CD14-positive monocyte (primary cell): ENCODE measurements at regions not wholly inside any gene's neighbourhood (a gene's known extent, or its start where the extent isn't known, plus 50 kb on each side); places are given as distances from the start of the nearest gene placed in this dataset.

Experiments used
- DNase-seq, 3 donors: peaks; one replicate each; pipeline ENCODE4 v3.0.0-alpha.2; 2011 to 2022
- H2AFZ ChIP-seq: 2 replicates; pipeline ENCODE4 v1.6.0; 2012; ENCODE audit warnings: mild to moderate bottlenecking, low read depth, low read length, inconsistent platforms; ENCODE audit not compliant: insufficient read depth, poor library complexity, severe bottlenecking
- H3K27ac ChIP-seq, 2 donors: 1 replicate in 1 of 2; 2 replicates in 1 of 2; pipeline ENCODE4 v1.5.1; 2012 to 2013; ENCODE audit warnings: low read length in 2 of 2, control low read depth in 1 of 2, inconsistent platforms in 1 of 2, low read depth in 1 of 2, mild to moderate bottlenecking in 1 of 2
- H3K27me3 ChIP-seq, 2 donors: one replicate each; pipeline versions ENCODE4 v1.6.0 to v1.6.1; 2011 to 2013; ENCODE audit warnings: low read length in 2 of 2; ENCODE audit not compliant: control insufficient read depth in 2 of 2, insufficient read depth in 2 of 2
- H3K36me3 ChIP-seq, 2 donors: replicated peaks in 1 of 2; 1 replicate in 1 of 2; 2 replicates in 1 of 2; pipeline versions ENCODE4 v1.5.1 to v1.6.1; 2012 to 2013; ENCODE audit warnings: low read length in 2 of 2, control low read depth in 1 of 2, inconsistent platforms in 1 of 2, mild to moderate bottlenecking in 1 of 2; ENCODE audit not compliant: insufficient read depth in 2 of 2, control insufficient read depth in 1 of 2
- H3K4me1 ChIP-seq, 2 donors: 1 replicate in 1 of 2; 2 replicates in 1 of 2; pipeline versions ENCODE4 v1.5.1 to v1.6.1; 2012 to 2013; ENCODE audit warnings: low read length in 2 of 2, control low read depth in 1 of 2, inconsistent platforms in 1 of 2, mild to moderate bottlenecking in 1 of 2, moderate library complexity in 1 of 2; ENCODE audit not compliant: insufficient read depth in 2 of 2, control insufficient read depth in 1 of 2
- H3K4me2 ChIP-seq: replicated peaks from 2 replicates; pipeline ENCODE3; 2012; ENCODE audit warnings: low read length, moderate library complexity, mild to moderate bottlenecking; ENCODE audit not compliant: poor library complexity, severe bottlenecking; ENCODE audit errors: extremely low read depth
- H3K4me3 ChIP-seq, 3 experiments: fragments of 200-600 bp in 1 of 3; sonication (generic) in 1 of 3; replicated peaks in 1 of 3; 1 replicate in 2 of 3; 2 replicates in 1 of 3; pipeline ENCODE4 v1.5.1; 2011 to 2013; ENCODE audit warnings: low read length in 3 of 3, mild to moderate bottlenecking in 3 of 3, control low read depth in 2 of 3, low read depth in 2 of 3, inconsistent platforms in 1 of 3, moderate library complexity in 1 of 3
- H3K79me2 ChIP-seq: 2 replicates; pipeline ENCODE4 v1.6.0; 2012; ENCODE audit warnings: mild to moderate bottlenecking, control low read depth, inconsistent platforms, low read length, moderate library complexity; ENCODE audit not compliant: insufficient read depth
- H3K9ac ChIP-seq: 2 replicates; pipeline ENCODE4 v1.6.0; 2017; ENCODE audit warnings: low read length, mild to moderate bottlenecking; ENCODE audit not compliant: insufficient read depth, poor library complexity, severe bottlenecking
- H3K9me3 ChIP-seq, 2 donors: replicated peaks in 1 of 2; 1 replicate in 1 of 2; 2 replicates in 1 of 2; pipeline versions ENCODE4 v1.5.1 to v1.6.1; 2012 to 2013; ENCODE audit warnings: low read length in 2 of 2, control low read depth in 1 of 2; ENCODE audit not compliant: control insufficient read depth in 1 of 2, insufficient read depth in 1 of 2
- H4K20me1 ChIP-seq: 2 replicates; pipeline ENCODE4 v1.6.0; 2012; ENCODE audit warnings: mild to moderate bottlenecking, low read length, control low read depth, moderate library complexity; ENCODE audit not compliant: insufficient read depth
- H3K27ac Mint-ChIP-seq, 7 donors: one replicate each; pipeline ENCODE4 v1.8.0; 2020; ENCODE audit warnings: mild to moderate bottlenecking in 7 of 7, mixed read lengths in 7 of 7, moderate library complexity in 6 of 7, inconsistent platforms in 2 of 7
- H3K27me3 Mint-ChIP-seq, 3 donors: one replicate each; pipeline ENCODE4 v1.8.0; 2021 to 2022; ENCODE audit warnings: low read depth in 3 of 3, mild to moderate bottlenecking in 3 of 3, mixed read lengths in 3 of 3, moderate library complexity in 3 of 3, inconsistent platforms in 1 of 3
- H3K36me3 Mint-ChIP-seq, 2 donors: one replicate each; pipeline ENCODE4 v1.8.0; 2020; ENCODE audit warnings: mixed read lengths in 2 of 2, inconsistent platforms in 1 of 2, mild to moderate bottlenecking in 1 of 2
- H3K4me1 Mint-ChIP-seq: one replicate; pipeline ENCODE4 v1.8.0; 2020; ENCODE audit warnings: mild to moderate bottlenecking, mixed read lengths
- H3K4me3 Mint-ChIP-seq, 2 donors: one replicate each; pipeline ENCODE4 v1.8.0; 2020; ENCODE audit warnings: mild to moderate bottlenecking in 2 of 2, mixed read lengths in 2 of 2, moderate library complexity in 1 of 2
- H3K9me3 Mint-ChIP-seq, 7 donors: one replicate each; pipeline ENCODE4 v1.8.0; 2020 to 2022; ENCODE audit warnings: mixed read lengths in 7 of 7, mild to moderate bottlenecking in 6 of 7, moderate library complexity in 6 of 7, inconsistent platforms in 2 of 7
- CTCF ChIP-seq: fragments of 200-600 bp; IDR thresholded peaks from one replicate; pipeline ENCODE4 v1.8.0; 2022; ENCODE audit warnings: antibody characterized with exemption, mild to moderate bottlenecking
- WGBS: methylation state at CpG from one replicate; pipeline ENCODE4 v1.1.5; 2013; ENCODE audit warnings: missing lambda C conversion rate; ENCODE audit not compliant: insufficient coverage; 5-methylcytosine and 5-hydroxymethylcytosine counted together
- intact Hi-C, 2 donors: fragments of 100-400 bp; cut with micrococcal nuclease; formaldehyde crosslinking; loops; one replicate each; pipeline versions ENCODE4 v1.15.0 to v1.15.1; 2023

DNA sequence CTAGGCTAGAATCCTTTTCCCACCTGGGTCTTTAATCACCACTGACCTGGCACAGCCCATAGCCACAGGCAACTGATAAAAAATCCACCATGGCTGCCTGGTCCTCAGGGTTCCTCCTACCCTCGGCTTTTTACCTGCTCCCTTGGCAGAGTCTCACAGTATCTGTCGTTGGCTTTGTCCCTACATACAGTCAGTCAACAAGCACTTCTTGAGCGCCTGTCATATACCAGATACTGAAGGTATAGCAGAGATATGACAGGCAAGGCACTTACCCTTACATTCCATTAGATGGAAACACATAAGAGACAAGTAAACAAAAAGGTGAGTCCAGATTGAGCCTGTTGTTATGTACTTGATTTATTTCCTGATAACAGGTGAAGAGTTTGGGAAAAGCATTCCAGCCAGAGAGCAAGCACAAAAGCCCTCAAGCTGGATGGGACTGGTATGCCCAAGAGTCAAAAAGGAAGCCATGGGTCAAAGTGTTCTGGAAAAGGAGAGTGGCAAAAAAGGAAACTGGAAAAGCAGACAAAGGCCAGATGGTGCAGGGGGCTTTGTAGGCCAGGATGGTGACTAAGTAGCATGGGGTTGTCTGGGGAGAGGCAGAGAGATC lies 247.0 kb downstream of the CHD9NB start:
- H3K27me3 ChIP-seq = no peaks in the 10 kb centered on the region
- no peaks in the 10 kb centered on the region for H3K4me1 ChIP-seq
- peaks cover 6 to 10% of the 10 kb centered on the region in 2 donors for H3K9me3 ChIP-seq
- Mint-ChIP-seq H3K27ac (no peak overlapping the region), H3K27me3 (peaks cover 0 to 3% (median 1%) of the 10 kb centered on the region in 3 donors), H3K4me1 (no peaks in the 10 kb centered on the region), H3K9me3 (peaks cover 4 to 24% (median 14%) of the 10 kb centered on the region in 7 donors), H3K4me3 (no peak overlapping the region), H3K36me3 (no peaks in the 10 kb centered on the region)
- H2AFZ ChIP-seq = no peak overlapping the region
- no peaks in the 10 kb centered on the region for H4K20me1 ChIP-seq
- no peak overlapping the region for H3K4me2 ChIP-seq
- no peaks in the 10 kb centered on the region for H3K36me3 ChIP-seq
- TF ChIP-seq CTCF = no peak
- no peak overlapping the region for H3K27ac ChIP-seq
- 100% methylated on average over 1 of the region's 3 CpGs for WGBS
- no peak overlapping the region for H3K4me3 ChIP-seq
- H3K9ac ChIP-seq = no peak overlapping the region
- DNase-seq = no peak
- intact Hi-C loops = no loop called here
- H3K79me2 ChIP-seq = no peaks in the 10 kb centered on the region

- WGBS = no CpG with 5 or more reads among the region's 4 CpGs
- Histone ChIP-seq H3K4me2 (no peak overlapping the region), H3K4me3 (no peak overlapping the region), H4K20me1 (no peaks in the 10 kb centered on the region), H3K27me3 (no peaks in the 10 kb centered on the region), H2AFZ (no peak overlapping the region), H3K9ac (no peak overlapping the region), H3K79me2 (no peaks in the 10 kb centered on the region), H3K9me3 (peaks cover 5 to 11% of the 10 kb centered on the region in 2 donors), H3K27ac (no peak overlapping the region), H3K4me1 (no peaks in the 10 kb centered on the region), H3K36me3 (no peaks in the 10 kb centered on the region)
- no peak for DNase-seq
- TF ChIP-seq CTCF = no peak
- Mint-ChIP-seq H3K27ac (no peak overlapping the region), H3K27me3 (peaks cover 0 to 3% (median 0%) of the 10 kb centered on the region in 3 donors), H3K9me3 (peaks cover 6 to 11% (median 10%) of the 10 kb centered on the region in 7 donors), H3K4me1 (no peaks in the 10 kb centered on the region), H3K36me3 (no peaks in the 10 kb centered on the region), H3K4me3 (no peak overlapping the region)
- intact Hi-C loops = no loop called here
Observed at GRCh38 chr16:52800432-52800831, 252.3 kb downstream of the CHD9NB start.
